Heart right ventricle (tissue), 16 donors: ENCODE measurements at regions not wholly inside any gene's neighbourhood (a gene's known extent, or its start where the extent isn't known, plus 50 kb on each side); places are given as distances from the start of the nearest gene placed in this dataset.
A peak's percentile ranks its signal among the peaks of the same experiment; 100 is the strongest.

ENCODE experiments used
- ATAC-seq, 8 donors: fragments of 200-7000 bp; cut with Tn5 transposase; one replicate each; pipeline ENCODE4 v1.9.1; 2020; ENCODE audit warnings: mild to moderate bottlenecking in 8 of 8, moderate library complexity in 8 of 8, moderate number of reproducible peaks in 1 of 8
- DNase-seq, 2 donors: peaks; one replicate each; pipeline ENCODE4 v3.0.0-alpha.2; 2020
- H3K27ac ChIP-seq, 10 donors: fragments of 200-600 bp; sonication (generic) in 2 of 10; one replicate each; pipeline versions ENCODE4 v1.5.0 to v1.8.0; 2020 to 2022; ENCODE audit warnings: mild to moderate bottlenecking in 3 of 10
- H3K27me3 ChIP-seq, 7 donors: fragments of 200-600 bp; one replicate each; pipeline ENCODE4 v1.8.0; 2021 to 2022; ENCODE audit warnings: mild to moderate bottlenecking in 2 of 7
- H3K36me3 ChIP-seq, 9 donors: fragments of 200-600 bp; sonication (generic) in 1 of 9; one replicate each; pipeline versions ENCODE4 v1.5.0 to v1.8.0; 2020 to 2022; ENCODE audit warnings: mild to moderate bottlenecking in 2 of 9
- H3K4me1 ChIP-seq, 9 donors: fragments of 200-600 bp; sonication (generic) in 1 of 9; one replicate each; pipeline versions ENCODE4 v1.5.0 to v1.8.0; 2020 to 2022; ENCODE audit warnings: mild to moderate bottlenecking in 4 of 9
- H3K4me3 ChIP-seq, 10 donors: fragments of 200-600 bp; sonication (generic) in 2 of 10; one replicate each; pipeline versions ENCODE4 v1.5.0 to v1.8.0; 2020 to 2022; ENCODE audit warnings: mild to moderate bottlenecking in 7 of 10, moderate library complexity in 2 of 10
- H3K9me3 ChIP-seq, 11 donors: fragments of 200-600 bp in 10 of 11; sonication (generic) in 2 of 11; one replicate each; pipeline versions ENCODE4 v1.5.0 to v1.8.0; 2013 to 2022; ENCODE audit warnings: mild to moderate bottlenecking in 2 of 11, control low read depth in 1 of 11, moderate library complexity in 1 of 11
- WGBS, 2 donors: extraction: QIAGEN DNeasy Blood & Tissue Kit; methylation state at CpG; one replicate each; pipeline ENCODE4 v1.1.7; 2013; ENCODE audit warnings: inconsistent platforms in 1 of 2; 5-methylcytosine and 5-hydroxymethylcytosine counted together
- intact Hi-C, 10 donors: fragments of 100-400 bp; cut with DNase I; formaldehyde crosslinking; loops; one replicate each; pipeline versions ENCODE4 v1.11.1 to v1.14.2; 2022
- TF ChIP-seq, protein P1 (sequence below), 9 donors: fragments of 200-600 bp; sonication (generic) in 2 of 9; IDR thresholded peaks; one replicate each; pipeline versions ENCODE4 v1.5.0 to v1.8.0; 2021 to 2022; ENCODE audit warnings: antibody characterized with exemption in 9 of 9, mild to moderate bottlenecking in 5 of 9, moderate library complexity in 1 of 9
- donor health status: Arrhythmogenic right ventricular cardiomyopathy.
- donor health status: ischemic (EF 13 %, LVEDD 7.1; RV severe dilation, severe dysfunction).
- donor health status: healthy with polysubstance abuse.
- donor health status: DM: no; HTN: yes; CAD: no.
- donor health status: DM: no; HTN: no; CAD: no.
- donor health status: ischemic (EF 25% LVEDD 6.9; RV normal size, moderate dysfunction).
- donor health status: ischemic (EF 25% LVEDD 5.7; RV mildly dilated, moderate dysfunction).
- donor health status: healthy.
- donor health status: DM: yes; HTN: yes; CAD: no.
- donor health status: Ischemic cardiomyopathy.
- donor health status: ischemic (EF 35%, LVEDD 5.7; RV mildly dilated, moderate dysfunction).
- donor health status: nonischemic (EF 11% LVEDD 7.7; RV severe dilation, severe dysfunction).
- donor health status: DM: yes; HTN: yes; CAD: no.
- donor health status: PGD.
- donor health status: ischemic (EF 29% LVEDD 5.4; RV normal size, mild dysfunction).
- donor health status: nonischemic (EF 23%, LVEDD 6.1; RV moderate dilation, normal function).

DNA sequence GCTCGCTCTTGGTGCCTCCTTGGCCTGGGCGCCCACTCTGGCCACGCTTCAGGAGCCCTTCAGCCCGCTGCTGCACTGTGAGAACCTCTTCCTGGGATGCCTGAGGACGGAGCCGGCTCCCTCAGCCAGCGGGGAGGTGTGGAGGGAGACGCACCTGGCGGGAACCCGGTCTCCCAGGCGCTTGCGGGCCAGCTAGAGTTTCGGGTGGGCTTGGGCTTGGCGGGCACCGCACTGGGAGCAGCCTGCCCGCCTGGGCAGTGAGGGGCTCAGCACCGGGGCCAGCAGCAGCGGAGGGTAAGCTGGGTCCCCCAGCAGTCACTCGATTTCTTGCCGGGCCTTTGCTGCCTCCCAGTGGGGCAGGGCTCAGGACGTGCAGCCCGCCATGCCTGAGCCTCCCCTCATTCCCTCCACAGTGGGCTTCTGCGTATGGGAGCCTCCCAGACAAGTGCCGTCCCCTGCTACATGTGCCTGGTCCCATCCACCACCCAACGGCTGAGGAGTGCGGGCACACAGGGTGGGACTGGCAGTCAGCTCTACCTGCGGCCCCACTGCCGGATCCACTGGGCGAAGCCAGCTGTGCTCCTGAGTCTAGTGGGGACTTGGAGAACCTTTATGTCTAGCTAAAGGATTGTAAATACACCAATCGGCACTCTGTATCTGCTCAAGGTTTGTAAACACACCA, 708.7 kb downstream of the VGLL3 start:
- Histone ChIP-seq H3K9me3 (peaks cover 0 to 20% (median 0%) of the 10 kb centered on the region in 11 donors), H3K36me3 (no peaks in the 10 kb centered on the region), H3K27me3 (no peaks in the 10 kb centered on the region), H3K4me3 (no peak overlapping the region), H3K27ac (no peak overlapping the region), H3K4me1 (no peaks in the 10 kb centered on the region)
- TF ChIP-seq, protein P1, sequence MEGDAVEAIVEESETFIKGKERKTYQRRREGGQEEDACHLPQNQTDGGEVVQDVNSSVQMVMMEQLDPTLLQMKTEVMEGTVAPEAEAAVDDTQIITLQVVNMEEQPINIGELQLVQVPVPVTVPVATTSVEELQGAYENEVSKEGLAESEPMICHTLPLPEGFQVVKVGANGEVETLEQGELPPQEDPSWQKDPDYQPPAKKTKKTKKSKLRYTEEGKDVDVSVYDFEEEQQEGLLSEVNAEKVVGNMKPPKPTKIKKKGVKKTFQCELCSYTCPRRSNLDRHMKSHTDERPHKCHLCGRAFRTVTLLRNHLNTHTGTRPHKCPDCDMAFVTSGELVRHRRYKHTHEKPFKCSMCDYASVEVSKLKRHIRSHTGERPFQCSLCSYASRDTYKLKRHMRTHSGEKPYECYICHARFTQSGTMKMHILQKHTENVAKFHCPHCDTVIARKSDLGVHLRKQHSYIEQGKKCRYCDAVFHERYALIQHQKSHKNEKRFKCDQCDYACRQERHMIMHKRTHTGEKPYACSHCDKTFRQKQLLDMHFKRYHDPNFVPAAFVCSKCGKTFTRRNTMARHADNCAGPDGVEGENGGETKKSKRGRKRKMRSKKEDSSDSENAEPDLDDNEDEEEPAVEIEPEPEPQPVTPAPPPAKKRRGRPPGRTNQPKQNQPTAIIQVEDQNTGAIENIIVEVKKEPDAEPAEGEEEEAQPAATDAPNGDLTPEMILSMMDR (IDR thresholded peaks at IDR 0.05) = no peak
- ATAC-seq (peak in 1 of 8 donors; percentile 18), DNase-seq (no peak)
- intact Hi-C loops = no loop called here
- 87 to 90% methylated on average over 30 of the region's 30 CpGs for WGBS, 2 donors

DNA sequence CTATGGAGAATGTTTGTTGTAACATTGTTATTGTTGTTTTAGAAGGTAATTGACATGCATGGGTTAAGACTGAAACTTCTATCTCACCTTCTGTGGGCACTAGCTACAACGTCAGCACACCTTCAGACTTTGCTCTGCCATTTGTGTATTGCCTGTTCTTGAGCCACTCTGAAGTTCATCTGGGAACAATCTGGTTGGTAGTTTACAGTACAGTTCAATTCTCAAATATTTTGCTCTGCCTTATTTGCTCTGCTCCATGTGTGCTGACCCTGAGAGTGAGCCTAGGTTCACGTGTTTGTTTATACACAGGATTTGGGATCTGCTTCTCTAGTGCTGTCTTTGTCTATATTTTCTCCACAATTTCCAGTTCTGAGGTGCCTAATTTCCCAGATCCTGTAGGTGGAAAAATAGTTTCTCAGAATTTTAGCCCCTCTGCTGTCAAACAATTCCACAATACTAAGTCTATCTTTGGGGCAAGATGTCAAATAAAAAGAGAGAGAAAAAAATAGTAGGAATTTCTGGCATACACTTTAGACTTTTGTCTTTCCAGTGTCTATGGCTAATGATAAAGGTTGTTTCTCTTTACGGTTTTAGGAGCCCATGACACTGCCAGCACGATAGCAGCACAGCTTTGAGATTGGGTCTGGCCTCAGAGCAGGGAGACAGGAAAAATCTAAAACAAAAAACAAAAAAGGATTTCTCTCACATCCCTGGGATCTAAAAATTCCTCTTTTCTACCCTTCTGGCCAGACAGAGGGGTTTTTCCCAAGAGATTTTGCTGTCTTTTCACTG, 721.4 kb downstream of the VGLL3 start:
- intact Hi-C loops = no loop called here
- WGBS, 2 donors = 51 to 57% methylated on average over 4 of the region's 4 CpGs
- H3K27me3 ChIP-seq = no peaks in the 10 kb centered on the region
- TF ChIP-seq, protein P1 (IDR thresholded peaks at IDR 0.05) = no peak
- H3K27ac ChIP-seq = no peak overlapping the region
- H3K9me3 ChIP-seq = peaks cover 0 to 6% (median 0%) of the 10 kb centered on the region in 11 donors
- no peak for DNase-seq
- no peak overlapping the region for H3K4me3 ChIP-seq
- ATAC-seq = no peak
- no peaks in the 10 kb centered on the region for H3K4me1 ChIP-seq
- H3K36me3 ChIP-seq = no peaks in the 10 kb centered on the region

DNA sequence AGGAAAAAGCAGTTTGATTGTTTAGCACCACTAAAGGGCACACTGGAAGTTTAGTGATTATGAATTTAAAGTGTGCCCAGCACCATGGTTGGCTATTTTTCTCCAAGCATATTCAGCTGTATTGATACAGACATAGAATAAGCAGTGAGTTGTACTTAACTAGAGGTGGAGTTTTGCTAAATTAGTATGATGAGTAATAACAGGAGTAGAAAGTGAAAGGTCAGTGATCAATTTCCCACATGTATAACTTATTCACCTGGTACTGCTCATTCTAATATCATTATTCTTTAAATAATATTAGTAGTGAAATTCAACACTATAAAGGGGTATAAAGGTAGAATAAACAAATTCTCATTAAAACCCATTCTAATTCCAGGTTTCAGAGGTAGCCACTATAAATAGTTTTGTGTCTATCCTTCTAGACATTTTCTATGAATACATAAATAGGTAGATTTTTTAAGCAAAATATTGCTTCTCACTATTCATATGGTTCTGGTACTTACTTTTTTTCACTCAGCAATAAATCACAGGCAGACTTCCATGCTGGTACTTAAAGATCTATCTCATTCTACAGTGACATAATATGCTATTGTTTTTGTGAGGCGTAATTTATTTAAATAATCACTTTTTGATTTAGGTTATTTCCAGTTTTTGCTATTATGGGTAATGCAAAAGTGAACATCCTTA, 732.9 kb downstream of the VGLL3 start:
- Histone ChIP-seq H3K36me3 (no peaks in the 10 kb centered on the region), H3K27me3 (no peaks in the 10 kb centered on the region), H3K4me1 (no peaks in the 10 kb centered on the region), H3K9me3 (peaks cover 0 to 9% (median 0%) of the 10 kb centered on the region in 11 donors), H3K27ac (no peak overlapping the region), H3K4me3 (no peak overlapping the region)
- ATAC-seq = no peak
- intact Hi-C loops = no loop called here
- TF ChIP-seq, protein P1 (IDR thresholded peaks at IDR 0.05) = no peak
- WGBS, 2 donors = 83 to 85% methylated on average over 1 of the region's 1 CpG
- no peak for DNase-seq

DNA sequence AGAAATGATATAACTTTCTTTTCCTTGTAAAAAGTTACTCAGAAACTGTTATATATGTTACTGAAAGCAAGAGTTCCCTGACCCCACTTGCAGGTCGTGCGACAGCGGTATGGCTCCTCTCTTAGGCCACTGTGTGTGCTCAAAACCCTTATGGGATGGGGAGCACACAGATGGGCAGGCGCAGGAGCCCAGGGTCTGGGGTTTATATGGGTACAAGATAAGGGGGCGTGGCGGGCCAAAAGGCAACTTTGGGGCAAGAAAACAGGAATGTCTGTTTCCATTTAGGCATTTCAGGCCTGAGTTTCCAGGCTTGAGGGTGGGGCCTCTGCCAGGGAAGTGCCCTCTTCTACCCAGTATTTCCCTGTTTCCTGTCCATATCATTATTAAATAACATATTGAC, 736.5 kb downstream of the VGLL3 start:
- intact Hi-C loops = no loop called here
- no peak for DNase-seq
- Histone ChIP-seq H3K4me3 (no peak overlapping the region), H3K27me3 (no peaks in the 10 kb centered on the region), H3K36me3 (no peaks in the 10 kb centered on the region), H3K9me3 (peaks cover 0 to 3% (median 0%) of the 10 kb centered on the region in 11 donors), H3K27ac (no peak overlapping the region), H3K4me1 (no peaks in the 10 kb centered on the region)
- ATAC-seq = no peak
- TF ChIP-seq, protein P1 (IDR thresholded peaks at IDR 0.05) = no peak
- 78 to 92% methylated on average over 6 of the region's 6 CpGs for WGBS, 2 donors
